ENCODE measurements at regions not wholly inside any gene's neighbourhood (a gene's known extent, or its start where the extent isn't known, plus 50 kb on each side); places are given as distances from the start of the nearest gene placed in this dataset.
"Not testable (repeated sequence)": the region's sequence is repeated elsewhere in the genome, so short reads cannot be mapped to it uniquely, and the experiment has no call there.

DNA sequence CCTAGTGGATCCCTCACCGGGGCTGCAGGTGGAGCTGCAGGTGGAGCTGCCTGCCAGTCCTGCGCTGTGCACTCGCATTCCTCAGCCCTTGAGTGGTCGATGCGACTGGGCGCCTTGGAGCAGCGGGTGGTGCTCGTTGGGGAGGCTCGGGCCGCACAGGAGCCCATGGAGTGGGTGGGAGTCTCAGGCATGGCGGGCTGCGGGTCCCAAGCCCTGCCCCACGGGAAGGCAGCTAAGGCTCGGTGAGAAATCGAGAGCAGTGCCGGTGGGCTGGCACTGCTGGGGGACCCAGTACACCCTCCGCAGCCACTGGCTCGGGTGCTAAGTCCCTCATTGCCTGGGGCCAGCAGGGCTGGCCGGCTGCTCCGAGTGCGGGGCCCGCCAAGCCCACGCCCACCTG is 351.8 kb upstream of the CITED2 start:
- not testable (repeated sequence) for TF ChIP-seq CTCF, POLR2A, EP300, POLR2AphosphoS5 (IDR thresholded peaks at IDR 0.05)
